ENCODE measurements at regions not wholly inside any gene's neighbourhood (a gene's known extent, or its start where the extent isn't known, plus 50 kb on each side); places are given as distances from the start of the nearest gene placed in this dataset.

DNA sequence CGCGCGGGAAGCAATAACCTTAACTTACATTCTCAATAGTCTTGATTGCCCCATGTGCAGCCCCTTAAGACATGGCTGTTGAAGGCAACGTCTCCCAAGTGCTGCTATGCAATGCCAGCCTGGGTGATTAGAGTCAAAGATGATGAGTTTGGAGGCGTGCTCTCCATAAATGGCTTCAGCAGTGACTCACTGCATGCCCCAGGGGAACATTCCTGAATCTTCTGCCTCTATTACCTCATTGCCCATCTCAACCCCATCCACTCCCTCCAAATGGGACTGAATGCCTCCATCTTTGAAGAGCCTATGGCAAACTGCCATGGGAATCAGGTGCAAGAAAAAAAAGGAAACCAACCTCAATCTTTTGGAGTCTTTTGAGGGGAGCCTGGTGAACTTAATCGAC, 282.8 kb downstream of the SNX10 start:
- Histone ChIP-seq H3K79me2 (ENCODE audit: insufficient read depth, low read length) (no peaks in the 10 kb centered on the region), H3F3A (ENCODE audit: low read depth) (no peaks in the 10 kb centered on the region), H3K9ac (ENCODE audit: low read depth, low read length, poor library complexity, severe bottlenecking) (no peak overlapping the region), H3K4me3 (ENCODE audit: low read length, poor library complexity, severe bottlenecking) (no peak overlapping the region), H2AFZ (ENCODE audit: low read length) (no peak overlapping the region), H4K20me1 (ENCODE audit: insufficient read depth, low read length, poor library complexity, severe bottlenecking) (no peaks in the 10 kb centered on the region), H3K27me3 (ENCODE audit: insufficient read depth, low read length, poor library complexity, severe bottlenecking) (no peaks in the 10 kb centered on the region), H3K9me2 (replicated peaks; ENCODE audit: low read depth, low read length) (no peaks in the 10 kb centered on the region), H3K4me1 (ENCODE audit: insufficient read depth, low read length, poor library complexity, severe bottlenecking) (peaks cover 8% of the 10 kb centered on the region), H3K9me3 (ENCODE audit: insufficient read depth, low read depth, low read length) (no peaks in the 10 kb centered on the region), H3K4me2 (ENCODE audit: low read depth, low read length, poor library complexity, severe bottlenecking) (no peak overlapping the region), H3K36me3 (ENCODE audit: insufficient read depth, low read length) (no peaks in the 10 kb centered on the region)
- TF ChIP-seq EZH2phosphoT487 (IDR thresholded peaks at IDR 0.05; ENCODE audit: borderline replicate concordance): no peak
- TF ChIP-seq, protein P1, sequence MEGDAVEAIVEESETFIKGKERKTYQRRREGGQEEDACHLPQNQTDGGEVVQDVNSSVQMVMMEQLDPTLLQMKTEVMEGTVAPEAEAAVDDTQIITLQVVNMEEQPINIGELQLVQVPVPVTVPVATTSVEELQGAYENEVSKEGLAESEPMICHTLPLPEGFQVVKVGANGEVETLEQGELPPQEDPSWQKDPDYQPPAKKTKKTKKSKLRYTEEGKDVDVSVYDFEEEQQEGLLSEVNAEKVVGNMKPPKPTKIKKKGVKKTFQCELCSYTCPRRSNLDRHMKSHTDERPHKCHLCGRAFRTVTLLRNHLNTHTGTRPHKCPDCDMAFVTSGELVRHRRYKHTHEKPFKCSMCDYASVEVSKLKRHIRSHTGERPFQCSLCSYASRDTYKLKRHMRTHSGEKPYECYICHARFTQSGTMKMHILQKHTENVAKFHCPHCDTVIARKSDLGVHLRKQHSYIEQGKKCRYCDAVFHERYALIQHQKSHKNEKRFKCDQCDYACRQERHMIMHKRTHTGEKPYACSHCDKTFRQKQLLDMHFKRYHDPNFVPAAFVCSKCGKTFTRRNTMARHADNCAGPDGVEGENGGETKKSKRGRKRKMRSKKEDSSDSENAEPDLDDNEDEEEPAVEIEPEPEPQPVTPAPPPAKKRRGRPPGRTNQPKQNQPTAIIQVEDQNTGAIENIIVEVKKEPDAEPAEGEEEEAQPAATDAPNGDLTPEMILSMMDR (conservative IDR thresholded peaks at IDR 0.05; ENCODE audit: low read length): no peak

DNA sequence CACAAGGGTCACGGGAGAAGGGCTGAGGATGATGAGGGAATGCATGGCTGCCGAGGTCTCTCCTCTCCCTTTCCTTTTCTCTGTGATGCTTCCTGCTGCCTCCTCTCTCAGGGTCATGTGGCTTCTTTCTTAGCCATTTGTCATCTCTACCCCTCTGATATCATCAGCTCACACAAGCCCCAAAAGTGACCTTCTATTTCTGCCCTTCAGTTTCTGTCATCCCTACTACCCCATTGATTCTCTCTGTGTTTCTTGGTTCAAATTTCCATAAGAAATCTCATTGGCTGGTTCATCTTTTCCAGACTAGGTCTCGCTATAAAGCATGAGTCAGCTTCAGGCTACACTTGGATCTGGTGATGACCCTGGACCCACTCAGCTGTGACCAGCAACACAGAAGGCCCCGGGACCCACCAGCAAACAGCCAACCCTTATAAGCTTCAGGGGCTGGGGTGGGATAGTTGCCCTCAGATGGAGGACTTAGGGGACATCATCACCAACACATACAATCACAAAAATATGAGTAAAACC, 284.3 kb downstream of the SKAP2 start:
- H3K9ac ChIP-seq (ENCODE audit: low read depth, low read length, poor library complexity, severe bottlenecking): no peak overlapping the region

DNA sequence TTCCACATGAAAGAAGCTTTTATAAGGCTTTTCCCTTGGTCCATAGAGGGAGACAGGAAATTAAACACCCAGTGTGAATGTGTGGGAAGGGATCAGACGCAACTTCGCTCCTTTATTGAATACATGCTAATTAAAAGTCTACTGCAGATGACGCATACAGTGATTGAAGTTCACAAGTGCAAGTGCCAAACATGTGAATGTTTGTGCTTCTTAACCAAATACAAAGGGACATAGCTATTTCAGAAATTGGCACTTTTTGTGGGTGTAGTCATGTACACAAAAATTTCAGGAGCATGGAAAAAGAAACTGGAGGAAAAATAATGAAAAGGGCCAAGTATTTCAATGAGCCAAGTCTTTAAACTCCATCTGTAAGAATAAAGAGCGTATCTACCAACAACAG, 283.7 kb downstream of the SKAP2 start:
- peaks cover 15% of the 10 kb centered on the region for H3K4me1 ChIP-seq (ENCODE audit: insufficient read depth, low read length, poor library complexity, severe bottlenecking)
- no peaks in the 10 kb centered on the region for H3F3A ChIP-seq (ENCODE audit: low read depth)
- H3K9me3 ChIP-seq (ENCODE audit: insufficient read depth, low read depth, low read length): no peaks in the 10 kb centered on the region
- no peak overlapping the region for H3K4me2 ChIP-seq (ENCODE audit: low read depth, low read length, poor library complexity, severe bottlenecking)
- H4K20me1 ChIP-seq (ENCODE audit: insufficient read depth, low read length, poor library complexity, severe bottlenecking): no peaks in the 10 kb centered on the region
- H3K79me2 ChIP-seq (ENCODE audit: insufficient read depth, low read length): no peaks in the 10 kb centered on the region
- H3K36me3 ChIP-seq (ENCODE audit: insufficient read depth, low read length): no peaks in the 10 kb centered on the region
- H3K4me3 ChIP-seq (ENCODE audit: low read length, poor library complexity, severe bottlenecking): no peak overlapping the region
- H2AFZ ChIP-seq (ENCODE audit: low read length): no peak overlapping the region
- H3K27me3 ChIP-seq (ENCODE audit: insufficient read depth, low read length, poor library complexity, severe bottlenecking): no peaks in the 10 kb centered on the region
- H3K9me2 ChIP-seq (replicated peaks; ENCODE audit: low read depth, low read length): no peaks in the 10 kb centered on the region
- TF ChIP-seq, protein P1 (conservative IDR thresholded peaks at IDR 0.05; ENCODE audit: low read length): no peak
- TF ChIP-seq EZH2phosphoT487 (IDR thresholded peaks at IDR 0.05; ENCODE audit: borderline replicate concordance): no peak
- no peak overlapping the region for H3K9ac ChIP-seq (ENCODE audit: low read depth, low read length, poor library complexity, severe bottlenecking)

More for the DNA sequence above, 284.3 kb downstream of the SKAP2 start:
- H4K20me1 ChIP-seq (ENCODE audit: insufficient read depth, low read length, poor library complexity, severe bottlenecking): no peaks in the 10 kb centered on the region
- TF ChIP-seq, protein P1 (conservative IDR thresholded peaks at IDR 0.05; ENCODE audit: low read length): no peak
- TF ChIP-seq EZH2phosphoT487 (IDR thresholded peaks at IDR 0.05; ENCODE audit: borderline replicate concordance): no peak
- no peaks in the 10 kb centered on the region for H3K79me2 ChIP-seq (ENCODE audit: insufficient read depth, low read length)
- H3K9me2 ChIP-seq (replicated peaks; ENCODE audit: low read depth, low read length): no peaks in the 10 kb centered on the region
- H2AFZ ChIP-seq (ENCODE audit: low read length): no peak overlapping the region
- no peaks in the 10 kb centered on the region for H3F3A ChIP-seq (ENCODE audit: low read depth)
- H3K4me3 ChIP-seq (ENCODE audit: low read length, poor library complexity, severe bottlenecking): no peak overlapping the region
- H3K36me3 ChIP-seq (ENCODE audit: insufficient read depth, low read length): no peaks in the 10 kb centered on the region
- H3K9me3 ChIP-seq (ENCODE audit: insufficient read depth, low read depth, low read length): no peaks in the 10 kb centered on the region
- H3K4me1 ChIP-seq (ENCODE audit: insufficient read depth, low read length, poor library complexity, severe bottlenecking): peaks cover 10% of the 10 kb centered on the region
- H3K27me3 ChIP-seq (ENCODE audit: insufficient read depth, low read length, poor library complexity, severe bottlenecking): no peaks in the 10 kb centered on the region
- H3K4me2 ChIP-seq (ENCODE audit: low read depth, low read length, poor library complexity, severe bottlenecking): no peak overlapping the region
